ENCODE measurements at regions not wholly inside any gene's neighbourhood (a gene's known extent, or its start where the extent isn't known, plus 50 kb on each side); places are given as distances from the start of the nearest gene placed in this dataset.

DNA sequence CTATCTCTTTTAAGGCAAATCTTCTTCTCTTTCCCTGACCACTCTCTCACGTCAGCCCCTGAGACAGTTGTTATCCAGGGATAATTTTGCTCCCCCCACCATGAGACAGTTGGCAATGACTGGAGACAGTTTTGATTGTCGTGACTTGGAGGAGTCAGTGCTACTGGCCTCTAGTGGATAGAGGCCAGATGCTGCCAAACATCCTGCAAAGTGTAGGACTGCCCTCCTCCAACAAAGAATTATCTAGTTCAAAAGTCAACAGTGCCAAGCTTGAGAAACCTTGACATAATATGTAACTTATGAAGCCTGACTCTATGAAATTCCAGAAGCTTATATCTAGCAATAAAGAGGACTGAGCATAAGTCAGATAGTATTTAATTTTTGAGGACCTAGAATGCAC is 502.1 kb upstream of the IGFBP7 start:
- BruUV-seq (replicated peaks), result no TSS peak
- dilution Hi-C loops (cut with MboI; ENCODE audit: extremely low pct_ligation_motif_present, low sequenced_read_pairs) (no loop called here), intact Hi-C loops (cut with micrococcal nuclease) (no loop called here)
- H3K4me3 ChIP-seq (replicated peaks in 1 of 3; ENCODE audit: insufficient read depth in 1 of 3, low read depth in 1 of 3, low read length in 3 of 3), result no peak overlapping the region
- H3K9me1 ChIP-seq (replicated peaks; ENCODE audit: control insufficient read depth, extremely low read depth, insufficient read depth, low read length), result no peaks in the 10 kb centered on the region
- FAIRE-seq (no peak), DNase-seq (ENCODE audit: low read depth, low spot score) (no peak)
- H3K79me2 ChIP-seq (ENCODE audit: control insufficient read depth, insufficient read depth, low read length), result no peaks in the 10 kb centered on the region
- TF ChIP-seq, protein P1, sequence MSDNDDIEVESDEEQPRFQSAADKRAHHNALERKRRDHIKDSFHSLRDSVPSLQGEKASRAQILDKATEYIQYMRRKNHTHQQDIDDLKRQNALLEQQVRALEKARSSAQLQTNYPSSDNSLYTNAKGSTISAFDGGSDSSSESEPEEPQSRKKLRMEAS (IDR thresholded peaks at IDR 0.05; ENCODE audit: insufficient read depth, insufficient read length), result no peak
- TF ChIP-seq, protein P2, sequence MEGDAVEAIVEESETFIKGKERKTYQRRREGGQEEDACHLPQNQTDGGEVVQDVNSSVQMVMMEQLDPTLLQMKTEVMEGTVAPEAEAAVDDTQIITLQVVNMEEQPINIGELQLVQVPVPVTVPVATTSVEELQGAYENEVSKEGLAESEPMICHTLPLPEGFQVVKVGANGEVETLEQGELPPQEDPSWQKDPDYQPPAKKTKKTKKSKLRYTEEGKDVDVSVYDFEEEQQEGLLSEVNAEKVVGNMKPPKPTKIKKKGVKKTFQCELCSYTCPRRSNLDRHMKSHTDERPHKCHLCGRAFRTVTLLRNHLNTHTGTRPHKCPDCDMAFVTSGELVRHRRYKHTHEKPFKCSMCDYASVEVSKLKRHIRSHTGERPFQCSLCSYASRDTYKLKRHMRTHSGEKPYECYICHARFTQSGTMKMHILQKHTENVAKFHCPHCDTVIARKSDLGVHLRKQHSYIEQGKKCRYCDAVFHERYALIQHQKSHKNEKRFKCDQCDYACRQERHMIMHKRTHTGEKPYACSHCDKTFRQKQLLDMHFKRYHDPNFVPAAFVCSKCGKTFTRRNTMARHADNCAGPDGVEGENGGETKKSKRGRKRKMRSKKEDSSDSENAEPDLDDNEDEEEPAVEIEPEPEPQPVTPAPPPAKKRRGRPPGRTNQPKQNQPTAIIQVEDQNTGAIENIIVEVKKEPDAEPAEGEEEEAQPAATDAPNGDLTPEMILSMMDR (IDR thresholded peaks at IDR 0.05; ENCODE audit: extremely low read depth in 1 of 2, insufficient read depth in 1 of 2, low read depth in 1 of 2, low read length in 2 of 2), result no peak
- TF ChIP-seq POLR2AphosphoS5 (IDR thresholded peaks at IDR 0.05; ENCODE audit: insufficient read depth, low read depth, low read length) (no peak), EZH2 (IDR thresholded peaks at IDR 0.05; ENCODE audit: borderline replicate concordance, low read depth, low read length, severe bottlenecking) (no peak), FOS (IDR thresholded peaks at IDR 0.05; ENCODE audit: borderline replicate concordance, insufficient read depth, low read length) (no peak), GATA2 (IDR thresholded peaks at IDR 0.05; ENCODE audit: insufficient read depth, insufficient read length, low read depth, low read length) (no peak), POLR2A (IDR thresholded peaks at IDR 0.05; ENCODE audit: low read depth, low read length) (no peak), MYC (IDR thresholded peaks at IDR 0.05; ENCODE audit: low read depth, low read length) (no peak), JUN (IDR thresholded peaks at IDR 0.05; ENCODE audit: borderline replicate concordance, insufficient read depth, insufficient read length, low read depth) (no peak)
- no peaks in the 10 kb centered on the region for H3K36me3 ChIP-seq (ENCODE audit: control insufficient read depth in 2 of 2, extremely low read depth in 1 of 2, insufficient read depth in 2 of 2, low read length in 2 of 2)
- H4K20me1 ChIP-seq (replicated peaks; ENCODE audit: control insufficient read depth, extremely low read depth, insufficient read depth, low read length), result no peaks in the 10 kb centered on the region
- no peaks in the 10 kb centered on the region for H3K4me1 ChIP-seq (ENCODE audit: control insufficient read depth, extremely low read depth, insufficient read depth, low read length)
- H3K4me2 ChIP-seq (ENCODE audit: insufficient read depth, low read length), result no peak overlapping the region
- ChIA-PET CTCF (no interaction called here), POLR2A (no interaction called here)
- no peaks in the 10 kb centered on the region for H3K27me3 ChIP-seq (ENCODE audit: control insufficient read depth in 2 of 2, insufficient read depth in 2 of 2, low read length in 2 of 2)
- no peak overlapping the region for H3K9ac ChIP-seq (replicated peaks; ENCODE audit: extremely low read depth, insufficient read depth, low read length)
- no peak overlapping the region for H3K27ac ChIP-seq (ENCODE audit: insufficient read depth, low read depth, low read length)
- H3K9me3 ChIP-seq (replicated peaks; ENCODE audit: control insufficient read depth, insufficient read depth, low read length), result no peaks in the 10 kb centered on the region
- H2AFZ ChIP-seq (ENCODE audit: low read depth, low read length), result no peak overlapping the region

Measured in endothelial cell of umbilical vein (primary cell).